H1 (cell line): ENCODE measurements at regions not wholly inside any gene's neighbourhood (a gene's known extent, or its start where the extent isn't known, plus 50 kb on each side); places are given as distances from the start of the nearest gene placed in this dataset.

Source experiments
- CTCF ChIA-PET: fragments of 300-600 bp; sonication (Branson Sonifier 250); formaldehyde crosslinking; loops from one replicate; lab custom pipeline; 2021; ENCODE audit not compliant: partially characterized antibody; lab: Charles Lee
- POLR2A ChIA-PET: fragments of 300-600 bp; sonication (Branson Sonifier 250); formaldehyde crosslinking; loops from one replicate; lab custom pipeline; 2021; ENCODE audit warnings: inconsistent platforms; ENCODE audit not compliant: partially characterized antibody; lab: Charles Lee
- DNase-seq, 2 experiments: peaks; one replicate each; pipeline versions ENCODE4 v3.0.0 to v3.0.0-alpha.2; 2010 to 2022; ENCODE audit warnings: low spot score in 2 of 2, low read depth in 1 of 2, mixed read lengths in 1 of 2
- FAIRE-seq: peaks from 2 replicates; lab custom pipeline; 2011; peaks lifted over from hg19 to GRCh38; lab: Jason Lieb, UNC
- H2AFZ ChIP-seq: 2 replicates; pipeline ENCODE4 v1.8.1; 2012; ENCODE audit warnings: low read length, inconsistent platforms
- H2AK5ac ChIP-seq: 2 replicates; pipeline ENCODE4 v1.6.1; 2013; ENCODE audit warnings: low read depth, low read length
- H2BK120ac ChIP-seq: replicated peaks from 2 replicates; pipeline ENCODE3; 2013; ENCODE audit warnings: low read depth, low read length, inconsistent platforms
- H2BK12ac ChIP-seq: 2 replicates; pipeline ENCODE4 v1.6.1; 2013; ENCODE audit warnings: low read depth, low read length
- H2BK15ac ChIP-seq: 2 replicates; pipeline ENCODE4 v1.6.1; 2013; ENCODE audit warnings: low read length
- H2BK20ac ChIP-seq: 2 replicates; pipeline ENCODE4 v1.6.1; 2013; ENCODE audit warnings: low read length
- H2BK5ac ChIP-seq: 2 replicates; pipeline ENCODE4 v1.6.1; 2013; ENCODE audit warnings: low read depth, low read length
- H3K14ac ChIP-seq: 2 replicates; pipeline ENCODE4 v1.6.1; 2013; ENCODE audit warnings: inconsistent platforms; ENCODE audit not compliant: insufficient read length
- H3K18ac ChIP-seq: 2 replicates; pipeline ENCODE4 v1.6.1; 2013; ENCODE audit warnings: low read length; ENCODE audit errors: extremely low read depth
- H3K23ac ChIP-seq: 2 replicates; pipeline ENCODE4 v1.6.1; 2013; ENCODE audit warnings: inconsistent platforms; ENCODE audit not compliant: insufficient read length
- H3K23me2 ChIP-seq: 2 replicates; pipeline ENCODE4 v1.6.1; 2013; ENCODE audit warnings: low read depth, low read length
- H3K27ac ChIP-seq: 2 replicates; pipeline ENCODE4 v1.6.1; 2011; ENCODE audit warnings: low read depth, low read length, inconsistent platforms
- H3K27me3 ChIP-seq, 4 experiments: replicated peaks in 1 of 4; 1 replicate in 1 of 4; 2 replicates in 3 of 4; pipeline versions ENCODE4 v1.6.1 to v1.8.1; 2011 to 2013; ENCODE audit warnings: low read length in 3 of 4, mild to moderate bottlenecking in 3 of 4, inconsistent platforms in 2 of 4, mixed read lengths in 2 of 4, moderate library complexity in 1 of 4; ENCODE audit not compliant: control insufficient read depth in 3 of 4, insufficient read depth in 3 of 4; ENCODE audit errors: extremely low read depth in 1 of 4
- H3K36me3 ChIP-seq, 4 experiments: 2 replicates each; pipeline versions ENCODE4 v1.6.1 to v1.8.1; 2011 to 2013; ENCODE audit warnings: mild to moderate bottlenecking in 4 of 4, low read length in 3 of 4, moderate library complexity in 2 of 4, control low read depth in 1 of 4, inconsistent platforms in 1 of 4; ENCODE audit not compliant: insufficient read depth in 4 of 4, control insufficient read depth in 2 of 4
- H3K4ac ChIP-seq: replicated peaks from 2 replicates; pipeline ENCODE3; 2013; ENCODE audit warnings: low read length, low read depth, mixed read lengths, inconsistent platforms; ENCODE audit not compliant: insufficient read length
- H3K4me1 ChIP-seq, 4 experiments: replicated peaks in 1 of 4; 1 replicate in 1 of 4; 2 replicates in 3 of 4; pipeline versions ENCODE4 v1.6.1 to v1.8.1; 2011 to 2013; ENCODE audit warnings: low read length in 3 of 4, inconsistent platforms in 2 of 4, mixed read lengths in 1 of 4; ENCODE audit not compliant: insufficient read depth in 4 of 4, control insufficient read depth in 3 of 4
- H3K4me2 ChIP-seq, 2 experiments: 2 replicates each; pipeline versions ENCODE4 v1.6.1 to v1.8.1; 2011 to 2013; ENCODE audit warnings: low read depth in 2 of 2, low read length in 2 of 2, control low read depth in 1 of 2, inconsistent platforms in 1 of 2, mild to moderate bottlenecking in 1 of 2; ENCODE audit not compliant: insufficient read depth in 1 of 2
- H3K4me3 ChIP-seq, 4 experiments: fragments of 200-600, 300-600 bp in 1 of 4; sonication (generic), shearing (Covaris generic), sonication (Bioruptor Twin) in 1 of 4; 2 replicates each; pipeline versions ENCODE4 v1.5.1 to v1.8.1; 2011 to 2016; ENCODE audit warnings: low read length in 4 of 4, low read depth in 3 of 4, control low read depth in 2 of 4, inconsistent platforms in 2 of 4, mild to moderate bottlenecking in 2 of 4, mixed read lengths in 1 of 4, moderate library complexity in 1 of 4; ENCODE audit not compliant: insufficient read depth in 2 of 4; ENCODE audit errors: extremely low read depth in 1 of 4
- H3K56ac ChIP-seq: replicated peaks from 2 replicates; pipeline ENCODE3; 2013; ENCODE audit warnings: low read depth, mild to moderate bottlenecking, mixed read lengths, low read length, inconsistent platforms; ENCODE audit not compliant: insufficient read length
- H3K79me1 ChIP-seq: 2 replicates; pipeline ENCODE4 v1.6.1; 2013; ENCODE audit warnings: low read depth, low read length, control low read depth
- H3K79me2 ChIP-seq, 2 experiments: 2 replicates each; pipeline versions ENCODE4 v1.6.1 to v1.8.1; 2012 to 2013; ENCODE audit warnings: low read length in 2 of 2, mild to moderate bottlenecking in 2 of 2, inconsistent platforms in 1 of 2; ENCODE audit not compliant: insufficient read depth in 2 of 2, control insufficient read depth in 1 of 2
- H3K9ac ChIP-seq, 4 experiments: replicated peaks in 1 of 4; 1 replicate in 1 of 4; 2 replicates in 3 of 4; pipeline versions ENCODE4 v1.6.1 to v1.8.1; 2011 to 2013; ENCODE audit warnings: low read depth in 3 of 4, low read length in 3 of 4, control low read depth in 2 of 4, mild to moderate bottlenecking in 2 of 4, moderate library complexity in 2 of 4, inconsistent platforms in 1 of 4; ENCODE audit errors: extremely low read depth in 1 of 4
- H3K9me3 ChIP-seq, 2 experiments: 2 replicates each; pipeline versions ENCODE4 v1.6.1 to v1.8.1; 2012 to 2013; ENCODE audit warnings: mild to moderate bottlenecking in 2 of 2, moderate library complexity in 2 of 2, control low read depth in 1 of 2, inconsistent platforms in 1 of 2, low read depth in 1 of 2, low read length in 1 of 2, mixed read lengths in 1 of 2; ENCODE audit not compliant: insufficient read depth in 2 of 2
- H4K20me1 ChIP-seq, 2 experiments: replicated peaks in 1 of 2; 2 replicates each; pipeline versions ENCODE3 to v1.8.1; 2011 to 2013; ENCODE audit warnings: inconsistent platforms in 2 of 2, low read length in 2 of 2, mild to moderate bottlenecking in 1 of 2; ENCODE audit not compliant: insufficient read depth in 2 of 2, control insufficient read depth in 1 of 2
- H4K5ac ChIP-seq: 2 replicates; pipeline ENCODE4 v1.6.1; 2013; ENCODE audit warnings: low read length, low read depth, mixed read lengths, inconsistent platforms; ENCODE audit not compliant: insufficient read length
- H4K8ac ChIP-seq: 2 replicates; pipeline ENCODE4 v1.8.0; 2013; ENCODE audit warnings: mild to moderate bottlenecking, moderate library complexity, low read length, inconsistent platforms; ENCODE audit not compliant: insufficient read depth; ENCODE audit errors: extremely low read depth
- H4K91ac ChIP-seq: replicated peaks from 2 replicates; pipeline ENCODE3; 2013; ENCODE audit warnings: low read length, mixed read lengths, inconsistent platforms; ENCODE audit not compliant: insufficient read length
- NRF1 ChIP-seq: IDR thresholded peaks from 2 replicates; pipeline ENCODE4 v1.6.1; 2011; ENCODE audit warnings: mild to moderate bottlenecking, low read depth, low read length, improper control_type of control experiment
- WGBS, 2 experiments: shearing (Covaris generic) in 1 of 2; methylation state at CpG; one replicate each; pipeline versions ENCODE4 v1.1.6 to v1.1.7; 2013 to 2015; ENCODE audit warnings: low lambda C conversion rate in 2 of 2, mixed read lengths in 2 of 2, inconsistent platforms in 1 of 2, low coverage in 1 of 2, missing lambda C conversion rate in 1 of 2; ENCODE audit not compliant: insufficient replicate concordance in 2 of 2, insufficient coverage in 1 of 2, insufficient read length in 1 of 2; ENCODE audit errors: extremely low coverage in 1 of 2, missing lambda C conversion rate in 1 of 2; 5-methylcytosine and 5-hydroxymethylcytosine counted together

DNA sequence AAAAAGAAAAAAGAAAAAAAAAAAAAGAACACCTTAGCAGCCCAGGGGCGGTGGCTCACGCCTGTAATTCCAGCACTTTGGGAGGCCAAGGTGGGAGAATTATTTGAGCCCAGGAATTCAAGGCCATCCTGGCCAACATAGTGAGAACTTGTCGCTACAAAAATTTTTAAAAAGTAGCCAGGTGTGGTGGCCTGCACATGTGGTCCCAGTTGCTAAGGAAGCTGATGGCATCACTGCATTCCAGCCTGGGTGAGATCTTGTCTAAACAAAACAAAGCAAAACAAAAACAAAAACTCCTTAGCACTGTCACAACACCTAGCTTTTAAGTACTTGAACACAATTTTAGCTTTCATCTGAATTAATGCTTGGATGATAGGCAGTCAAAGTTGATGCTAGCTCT is 86.3 kb upstream of the MKLN1 start:
- Histone ChIP-seq H4K8ac (no peak overlapping the region; the same call in 1 of the 2 replicates), H3K27ac (no peak overlapping the region), H3K4me1 (peaks cover 0 to 11% (median 5%) of the 10 kb centered on the region in 4 experiments; a peak in 5 of 7 replicates), H2BK15ac (no peak overlapping the region), H2BK12ac (no peak overlapping the region), H4K91ac (no peak overlapping the region), H3K9me3 (no peaks in the 10 kb centered on the region), H2AFZ (no peak overlapping the region), H4K5ac (no peak overlapping the region), H2BK20ac (no peak overlapping the region), H3K4ac (no peak overlapping the region), H3K4me3 (no peak overlapping the region), H3K23me2 (no peaks in the 10 kb centered on the region), H3K56ac (no peak overlapping the region), H2AK5ac (no peak overlapping the region), H3K23ac (no peak overlapping the region), H3K27me3 (no peaks in the 10 kb centered on the region), H3K9ac (no peak overlapping the region), H4K20me1 (no peaks in the 10 kb centered on the region), H3K79me1 (no peaks in the 10 kb centered on the region), H2BK5ac (no peak overlapping the region), H3K14ac (no peak overlapping the region), H3K18ac (no peak overlapping the region), H3K36me3 (no peaks in the 10 kb centered on the region), H2BK120ac (no peak overlapping the region), H3K79me2 (no peaks in the 10 kb centered on the region), H3K4me2 (no peak overlapping the region)
- CTCF ChIA-PET = interaction anchor here (0.6 kb wide), 1 partner anchor 42 kb away, joined by 3 read pairs; no protein-coding TSS in a partner anchor
- FAIRE-seq (no peak), DNase-seq (no peak)
- TF ChIP-seq NRF1 = no peak
- POLR2A ChIA-PET = no interaction called here
- 92% methylated on average over 3 of the region's 3 CpGs; no CpG with 5 or more reads in 1 of the 2 experiments for WGBS, 2 experiments
